GM12892 (cell line): ENCODE measurements at regions not wholly inside any gene's neighbourhood (a gene's known extent, or its start where the extent isn't known, plus 50 kb on each side); places are given as distances from the start of the nearest gene placed in this dataset.

Experiments used
- POLR2AphosphoS5 ChIP-seq: IDR thresholded peaks from 2 replicates; pipeline ENCODE4 v1.6.1; 2011; ENCODE audit warnings: low read depth, low read length, control low read depth
- TAF1 ChIP-seq: IDR thresholded peaks from 2 replicates; pipeline ENCODE4 v1.6.1; 2011; ENCODE audit warnings: low read depth, mild to moderate bottlenecking, control low read depth, low read length, borderline replicate concordance

- TF ChIP-seq POLR2AphosphoS5 (no peak), TAF1 (no peak)
These were observed 194.3 kb downstream of the FIGN start for GRCh38 chr2:163541495-163541894.
